ENCODE measurements at regions not wholly inside any gene's neighbourhood (a gene's known extent, or its start where the extent isn't known, plus 50 kb on each side); places are given as distances from the start of the nearest gene placed in this dataset.

GRCh38 chr10:29767968-29768367 lies 133.2 kb upstream of the SVIL start:
- in situ Hi-C loops (cut with HindIII; ENCODE audit: low sequenced_read_pairs), result no loop called here

GRCh38 chr10:29766753-29767152 lies 132.0 kb upstream of the SVIL start:
- in situ Hi-C loops (cut with HindIII; ENCODE audit: low sequenced_read_pairs), result no loop called here

DNA sequence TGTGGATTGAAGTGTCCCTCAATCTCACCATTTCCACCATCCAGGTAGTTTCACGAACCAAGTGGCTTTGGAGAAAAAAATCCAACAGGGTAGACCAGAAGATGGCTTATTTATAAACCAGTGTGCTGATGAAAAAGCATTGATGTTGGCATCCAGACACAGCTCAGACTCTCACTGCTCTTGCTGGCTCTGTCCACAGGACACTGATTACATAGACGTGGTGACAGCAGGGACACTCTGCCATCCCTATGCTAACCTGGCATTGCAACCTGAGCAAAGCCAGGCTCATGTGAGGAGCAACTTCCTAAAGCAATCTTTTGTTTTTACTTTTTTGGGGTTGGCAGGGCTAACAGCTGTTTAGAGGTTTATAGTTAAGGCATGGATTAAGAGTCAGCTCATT lies 130.6 kb upstream of the SVIL start:
- in situ Hi-C loops (cut with HindIII; ENCODE audit: low sequenced_read_pairs), result no loop called here

DNA sequence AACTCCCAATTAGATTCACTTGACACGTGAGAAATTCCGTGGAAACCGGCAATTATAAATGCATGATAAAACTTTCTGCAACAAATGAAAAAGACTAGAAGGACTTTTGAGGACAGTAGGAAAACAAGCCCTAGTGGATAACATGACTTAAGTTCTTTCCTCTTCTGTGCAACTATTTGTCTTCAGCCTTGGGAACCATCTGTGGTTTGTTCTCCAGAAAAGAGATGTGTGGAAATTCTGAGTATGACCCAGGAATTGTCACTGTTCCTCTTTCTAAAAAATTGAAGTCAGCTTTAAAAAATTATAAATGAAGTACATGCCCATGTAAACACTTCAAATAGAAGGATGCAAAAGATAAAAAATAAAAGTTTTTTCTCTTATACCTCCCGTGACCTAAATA lies 128.6 kb upstream of the SVIL start:
- in situ Hi-C loops (cut with HindIII; ENCODE audit: low sequenced_read_pairs), result no loop called here

DNA sequence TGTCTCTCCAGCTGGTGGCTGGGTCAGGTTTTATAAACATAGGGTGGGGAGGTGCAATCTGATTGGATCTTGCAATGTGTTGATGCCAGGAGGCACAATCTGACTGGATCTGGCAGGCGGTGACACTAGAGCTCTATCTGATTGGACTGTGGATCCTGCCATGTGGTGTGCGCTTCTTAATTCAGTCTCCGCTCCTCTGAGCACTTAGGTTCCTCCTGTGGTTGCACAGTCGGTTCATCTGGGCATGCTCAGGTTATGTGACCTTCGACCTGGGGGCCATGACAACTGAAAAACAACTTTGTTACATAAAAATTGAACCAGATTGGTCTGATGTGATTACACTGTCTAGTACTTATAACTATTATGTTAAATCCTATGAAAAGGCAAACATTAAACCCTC lies 127.1 kb upstream of the SVIL start:
- in situ Hi-C loops (cut with HindIII; ENCODE audit: low sequenced_read_pairs), result no loop called here

GRCh38 chr10:29760138-29760900 lies 125.5 kb upstream of the SVIL start:
- in situ Hi-C loops (cut with HindIII; ENCODE audit: low sequenced_read_pairs), result no loop called here

DNA sequence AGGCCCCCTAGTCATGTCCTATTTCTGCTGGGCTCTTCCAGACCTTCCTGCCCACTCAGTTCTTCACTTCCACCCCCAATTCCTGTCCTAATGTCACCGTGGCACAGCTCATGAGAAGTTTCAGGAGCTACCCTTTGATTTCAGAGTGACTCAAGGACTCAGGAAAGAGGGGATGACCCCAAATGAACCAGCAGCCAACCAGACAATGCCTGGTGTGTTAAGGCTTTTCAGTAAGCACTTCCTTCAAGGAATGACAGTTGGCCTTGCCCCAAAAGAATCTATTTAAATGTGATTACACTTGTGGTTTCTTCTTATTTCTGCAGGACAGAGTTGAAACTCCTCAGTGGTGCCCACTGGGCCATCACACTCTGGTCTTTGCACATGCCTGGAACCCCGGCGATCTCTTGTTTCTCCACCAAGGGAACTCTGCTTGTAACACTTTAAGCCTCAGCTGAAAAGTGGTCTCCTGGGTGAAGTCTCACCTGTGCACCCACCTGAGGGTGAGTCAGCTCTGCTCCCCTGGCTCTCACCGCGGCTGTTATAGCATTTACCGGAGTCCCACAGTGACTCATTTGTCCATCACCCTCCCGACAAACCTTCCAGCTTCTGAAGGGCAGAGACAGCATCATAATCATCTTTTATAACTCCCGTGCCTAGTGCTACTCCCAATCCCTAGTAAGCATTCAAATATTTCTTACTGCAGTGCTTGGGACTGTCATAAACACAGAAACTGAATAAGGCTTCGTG lies 123.0 kb upstream of the SVIL start:
- in situ Hi-C loops (cut with HindIII; ENCODE audit: low sequenced_read_pairs), result loop anchor here (10.0 kb wide), 1 partner anchor 487 kb away; no protein-coding TSS in a partner anchor

GRCh38 chr10:29756451-29756850 lies 121.7 kb upstream of the SVIL start:
- in situ Hi-C loops (cut with HindIII; ENCODE audit: low sequenced_read_pairs), result loop anchor here (10.0 kb wide), 1 partner anchor 488 kb away; no protein-coding TSS in a partner anchor

GRCh38 chr10:29753283-29753682 lies 118.5 kb upstream of the SVIL start:
- in situ Hi-C loops (cut with HindIII; ENCODE audit: low sequenced_read_pairs), result loop anchor here (10.0 kb wide), 1 partner anchor 492 kb away; no protein-coding TSS in a partner anchor

DNA sequence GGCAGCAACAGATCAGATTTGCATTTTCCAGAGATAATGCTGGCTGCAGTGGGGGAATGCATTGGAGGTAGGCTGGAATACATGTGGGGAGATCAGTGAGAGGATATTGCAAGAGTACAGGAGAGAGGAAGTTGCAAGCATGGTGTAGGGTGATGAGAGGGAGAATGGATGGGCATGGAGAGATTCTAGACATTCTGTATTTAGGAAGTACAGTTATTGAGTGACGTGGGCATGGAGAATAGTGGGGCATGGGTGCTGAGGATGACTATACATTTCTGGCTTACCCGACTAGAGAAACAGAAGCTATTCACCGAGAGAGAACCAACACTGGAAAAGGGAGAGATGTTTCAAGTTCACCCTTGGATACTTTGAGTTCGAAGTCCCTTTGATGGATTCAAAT lies 116.9 kb upstream of the SVIL start:
- in situ Hi-C loops (cut with HindIII; ENCODE audit: low sequenced_read_pairs), result loop anchor here (10.0 kb wide), 1 partner anchor 493 kb away; no protein-coding TSS in a partner anchor

DNA sequence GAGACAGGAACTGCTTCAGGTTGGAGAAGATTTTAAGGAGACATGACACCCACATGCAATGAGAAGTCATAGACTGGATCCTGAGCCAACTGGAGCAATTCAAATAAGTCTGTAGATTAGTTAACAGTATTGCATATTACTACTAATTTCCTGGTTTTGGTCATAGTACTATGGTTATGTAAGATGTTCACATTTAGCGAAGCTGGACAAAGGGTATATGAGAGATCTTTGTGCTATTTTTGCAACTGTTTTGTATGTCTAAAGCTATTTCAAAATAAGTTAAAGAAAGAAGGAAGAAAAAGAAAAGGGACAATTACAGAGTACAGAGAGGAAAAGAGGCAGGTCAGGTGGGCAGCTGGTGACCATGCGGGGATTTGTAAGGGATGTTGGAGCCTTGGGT lies 116.5 kb upstream of the SVIL start:
- in situ Hi-C loops (cut with HindIII; ENCODE audit: low sequenced_read_pairs), result loop anchor here (10.0 kb wide), 1 partner anchor 494 kb away; no protein-coding TSS in a partner anchor

GRCh38 chr10:29749150-29749549 lies 114.4 kb upstream of the SVIL start:
- in situ Hi-C loops (cut with HindIII; ENCODE audit: low sequenced_read_pairs), result no loop called here

DNA sequence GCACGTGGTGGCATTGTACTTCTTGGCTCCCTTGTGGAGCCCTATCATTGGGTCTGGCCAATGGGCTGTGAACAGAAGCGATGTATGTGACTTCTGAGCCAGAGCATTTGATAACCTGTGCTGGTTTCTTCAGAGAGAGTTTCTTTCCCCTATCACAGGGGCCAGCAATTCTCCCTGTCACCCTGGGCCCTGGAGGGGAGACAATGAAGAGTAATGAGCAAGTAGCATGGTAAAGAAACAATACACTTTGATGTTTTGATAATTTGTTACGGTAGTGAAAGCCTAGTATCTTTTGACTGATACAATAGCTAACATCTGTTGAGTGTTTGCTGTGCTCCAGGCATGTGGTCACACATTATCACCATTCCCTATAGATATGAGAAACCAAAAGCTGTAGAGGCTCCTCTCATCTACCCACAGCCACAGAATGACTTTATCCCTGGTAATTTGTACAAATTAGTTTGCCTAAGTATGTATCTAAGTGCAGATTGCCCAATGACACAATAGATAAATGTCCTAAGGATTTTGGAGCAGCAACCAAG lies 113.4 kb upstream of the SVIL start:
- in situ Hi-C loops (cut with HindIII; ENCODE audit: low sequenced_read_pairs), result no loop called here

DNA sequence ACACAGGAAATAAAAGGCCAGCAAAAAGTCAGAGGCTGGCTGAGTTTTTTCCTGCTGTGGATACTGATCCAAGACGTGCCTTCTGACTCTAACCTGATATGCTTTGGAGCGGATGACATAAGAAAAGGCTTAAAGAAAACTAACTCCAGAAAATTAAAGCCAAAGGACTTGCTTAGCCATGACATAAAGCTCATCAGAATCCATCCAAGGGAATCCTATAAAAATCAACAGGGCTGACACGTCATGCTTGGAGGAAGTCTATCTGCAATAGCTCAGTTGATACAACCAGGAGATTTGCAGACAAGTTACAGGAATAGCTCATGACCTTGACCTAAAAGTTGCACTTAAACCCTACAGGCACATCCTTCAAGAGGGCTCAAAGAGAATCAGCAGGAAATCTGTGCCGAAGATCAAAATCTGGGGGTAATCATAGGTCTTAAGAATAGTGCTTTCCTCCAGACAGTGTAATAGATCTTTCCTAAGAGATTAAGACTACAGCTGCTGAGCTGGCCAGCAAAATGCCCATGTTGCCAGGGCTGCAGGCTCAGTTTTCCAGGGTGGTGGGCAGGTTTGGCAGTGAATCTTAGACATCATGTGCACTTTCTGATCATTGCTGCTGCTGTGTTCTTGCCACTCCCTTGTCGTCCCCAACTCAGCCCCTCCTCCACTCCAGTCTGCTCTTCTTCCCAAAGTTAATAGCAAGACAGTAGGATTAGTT lies 111.5 kb upstream of the SVIL start:
- in situ Hi-C loops (cut with HindIII; ENCODE audit: low sequenced_read_pairs), result no loop called here

GRCh38 chr10:29740981-29741545 lies 106.3 kb upstream of the SVIL start:
- in situ Hi-C loops (cut with HindIII; ENCODE audit: low sequenced_read_pairs), result no loop called here

DNA sequence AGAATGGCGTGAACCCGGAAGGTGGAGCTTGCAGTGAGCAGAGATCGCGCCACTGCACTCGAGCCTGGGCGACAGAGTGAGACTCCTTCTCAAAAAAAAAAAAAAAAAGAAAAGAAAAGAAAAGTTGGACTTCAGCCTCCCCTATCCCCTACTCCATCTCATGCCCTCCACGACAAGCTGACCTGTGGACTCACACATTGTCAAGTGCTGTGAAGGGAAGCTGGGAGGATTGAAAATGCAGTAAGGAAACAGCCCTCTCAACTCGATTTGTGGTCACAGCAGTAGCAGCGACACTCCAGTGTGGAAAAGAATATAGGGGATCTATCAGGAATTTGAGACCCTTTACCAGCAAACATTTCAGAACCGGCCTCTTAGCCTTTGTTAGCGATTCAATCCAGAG lies 103.6 kb upstream of the SVIL start:
- in situ Hi-C loops (cut with HindIII; ENCODE audit: low sequenced_read_pairs), result no loop called here

DNA sequence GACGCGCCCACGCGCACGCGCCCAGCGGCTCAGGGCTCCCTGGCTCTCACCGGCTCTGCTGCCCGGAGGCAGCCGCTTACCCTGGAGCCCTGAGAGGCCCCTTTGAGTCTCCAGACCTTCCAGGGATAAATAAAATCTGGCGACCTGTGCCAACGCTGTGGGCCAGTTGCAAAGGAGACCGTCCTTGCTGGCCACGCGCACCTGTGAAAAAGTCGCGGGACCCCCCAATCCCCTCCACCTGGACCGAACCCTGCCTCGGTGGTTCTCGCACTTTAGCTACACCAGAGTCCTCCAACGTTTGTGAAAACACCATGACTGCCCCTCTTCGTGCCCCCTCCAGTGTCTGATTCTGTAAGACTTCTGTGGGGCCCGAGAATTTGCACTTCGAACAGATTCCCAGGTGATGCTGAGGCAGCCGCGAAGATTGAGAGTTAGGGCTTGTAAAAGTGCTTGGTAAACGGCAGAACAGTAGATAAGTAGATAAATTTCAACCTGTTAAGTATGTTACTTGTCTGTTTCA lies 102.4 kb upstream of the SVIL start:
- in situ Hi-C loops (cut with HindIII; ENCODE audit: low sequenced_read_pairs), result no loop called here

GRCh38 chr10:29736366-29737073 lies 101.7 kb upstream of the SVIL start:
- in situ Hi-C loops (cut with HindIII; ENCODE audit: low sequenced_read_pairs), result no loop called here

DNA sequence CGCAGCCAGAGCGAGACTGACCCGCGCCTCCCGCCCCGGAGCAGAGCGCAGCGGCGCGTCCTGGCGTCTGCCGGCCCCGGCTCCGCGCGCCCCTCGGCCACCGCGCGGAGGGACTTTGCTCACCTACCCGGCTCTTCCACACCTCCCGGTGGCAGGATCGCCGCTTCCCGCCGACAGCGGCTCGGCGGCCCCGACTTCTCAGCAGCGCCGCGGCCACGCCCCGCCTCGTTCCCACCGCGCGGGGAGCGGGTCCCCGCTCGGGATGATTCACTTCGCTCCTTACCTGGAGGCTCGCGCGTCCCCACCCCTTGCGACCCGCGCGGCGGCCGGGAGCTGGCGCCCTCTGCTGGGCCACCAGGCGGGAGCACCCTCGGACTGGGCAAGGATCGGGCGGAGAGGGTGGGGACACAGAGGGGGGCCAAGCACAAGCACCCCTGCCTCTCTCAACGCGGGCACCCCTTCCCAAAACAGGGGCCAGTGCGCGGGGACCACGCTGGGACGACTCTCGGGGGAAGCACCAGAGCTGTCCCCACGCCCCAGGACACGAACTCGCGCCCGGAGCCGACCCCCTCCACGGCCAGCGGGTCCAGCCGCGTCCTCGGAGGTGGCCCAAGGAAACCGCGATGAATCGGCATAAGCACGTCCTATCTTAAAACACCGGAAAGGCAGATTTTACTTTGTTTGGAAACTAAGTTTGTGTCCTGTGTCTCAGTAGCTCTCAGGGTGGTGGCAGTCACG lies 101.0 kb upstream of the SVIL start:
- in situ Hi-C loops (cut with HindIII; ENCODE audit: low sequenced_read_pairs), result no loop called here

Data from endothelial cell of hepatic sinusoid (primary cell).